HL-60 (cell line): ENCODE measurements at regions not wholly inside any gene's neighbourhood (a gene's known extent, or its start where the extent isn't known, plus 50 kb on each side); places are given as distances from the start of the nearest gene placed in this dataset.

Experiments used
- DNase-seq, 2 experiments: peaks; one replicate each; pipeline ENCODE4 v3.0.0-alpha.2; 2010 to 2020; ENCODE audit warnings: low read depth in 1 of 2, low spot score in 1 of 2
- H3K27ac ChIP-seq: fragments of 250-450 bp; sonication (Bioruptor Pico); replicated peaks from 2 replicates; pipeline ENCODE4 v1.5.1; 2020; ENCODE audit warnings: mild to moderate bottlenecking, moderate library complexity
- H3K27me3 ChIP-seq: fragments of 250-450 bp; sonication (Bioruptor Pico); 2 replicates; pipeline ENCODE4 v1.5.1; 2021; ENCODE audit warnings: mild to moderate bottlenecking, moderate library complexity; ENCODE audit not compliant: insufficient read depth, poor library complexity, severe bottlenecking
- H3K4me3 ChIP-seq: replicated peaks from 2 replicates; pipeline ENCODE4 v1.5.1; 2011; ENCODE audit warnings: mild to moderate bottlenecking, control low read depth, low read length; ENCODE audit not compliant: insufficient read depth
- CTCF ChIP-seq: IDR thresholded peaks from one replicate; pipeline ENCODE4 v1.5.1; 2011; ENCODE audit warnings: low read length, control low read depth, inconsistent platforms; ENCODE audit not compliant: insufficient read depth
- GABPA ChIP-seq: IDR thresholded peaks from 2 replicates; pipeline ENCODE4 v1.6.1; 2012; ENCODE audit warnings: low read depth
- POLR2AphosphoS5 ChIP-seq: IDR thresholded peaks from 2 replicates; pipeline ENCODE4 v1.6.1; 2012; ENCODE audit warnings: low read depth
- REST ChIP-seq: IDR thresholded peaks from 2 replicates; pipeline ENCODE4 v1.6.1; 2012; ENCODE audit warnings: low read depth; ENCODE audit not compliant: insufficient replicate concordance
- SPI1 ChIP-seq: IDR thresholded peaks from 2 replicates; pipeline ENCODE4 v1.6.1; 2012; ENCODE audit warnings: low read depth, mild to moderate bottlenecking, borderline replicate concordance

GRCh38 chr11:69213964-69214363 is 58.2 kb downstream of the SMIM38 start:
- no peak for DNase-seq
- TF ChIP-seq POLR2AphosphoS5 (no peak), CTCF (no peak), REST (no peak), GABPA (no peak), SPI1 (no peak)
- no peak overlapping the region for H3K4me3 ChIP-seq
- H3K27ac ChIP-seq: no peak overlapping the region
- no peaks in the 10 kb centered on the region for H3K27me3 ChIP-seq

GRCh38 chr11:69215216-69215615 is 59.5 kb downstream of the SMIM38 start:
- DNase-seq: no peak
- Histone ChIP-seq H3K27me3 (no peaks in the 10 kb centered on the region), H3K27ac (no peak overlapping the region), H3K4me3 (no peak overlapping the region)
- TF ChIP-seq REST: no peak

GRCh38 chr11:69215784-69216415 is 60.2 kb downstream of the SMIM38 start:
- no peak for DNase-seq
- TF ChIP-seq POLR2AphosphoS5 (no peak), REST (no peak), CTCF (no peak), GABPA (no peak), SPI1 (no peak)
- Histone ChIP-seq H3K27me3 (no peaks in the 10 kb centered on the region), H3K27ac (no peak overlapping the region), H3K4me3 (no peak overlapping the region)

- Histone ChIP-seq H3K4me3 (no peak overlapping the region), H3K27ac (no peak overlapping the region), H3K27me3 (no peaks in the 10 kb centered on the region)
- no peak for TF ChIP-seq CTCF
- TF ChIP-seq SPI1: no peak
- no peak for TF ChIP-seq REST
- TF ChIP-seq GABPA: no peak
- no peak for TF ChIP-seq POLR2AphosphoS5
- DNase-seq: no peak
Measured at GRCh38 chr11:69216647-69217051, 60.9 kb downstream of the SMIM38 start.
